Panc1 (cell line): ENCODE measurements at regions not wholly inside any gene's neighbourhood (a gene's known extent, or its start where the extent isn't known, plus 50 kb on each side); places are given as distances from the start of the nearest gene placed in this dataset.

Experiments
- ATAC-seq: fragments of 200-7000 bp; cut with Tn5 transposase; 2 replicates; pipeline ENCODE4 v1.9.1; 2020; ENCODE audit warnings: mild to moderate bottlenecking, moderate library complexity
- BruUV-seq: library from RNA; stranded (reverse); fragments of 400-500 nt; replicated peaks from 2 replicates; lab custom pipeline; 2021; lab: Mats Ljungman, UMichigan
- CTCF ChIA-PET: fragments of 300-600 bp; sonication (Branson Sonifier 250); formaldehyde crosslinking; loops from one replicate; lab custom pipeline; 2022; ENCODE audit warnings: antibody characterized with exemption; lab: Charles Lee
- POLR2A ChIA-PET: fragments of 300-600 bp; sonication (Branson Sonifier 250); formaldehyde crosslinking; loops from one replicate; lab custom pipeline; 2022; ENCODE audit warnings: antibody characterized with exemption; lab: Charles Lee
- DNase-seq: peaks from one replicate; pipeline ENCODE4 v3.0.0-alpha.2; 2010; ENCODE audit warnings: low read depth, low spot score
- H3K27ac ChIP-seq: 2 replicates; pipeline ENCODE4 v1.5.1; 2011; ENCODE audit warnings: mild to moderate bottlenecking, low read length, inconsistent platforms
- H3K27me3 ChIP-seq: fragments of 200-500 bp; sonication (Bioruptor generic); 2 replicates; pipeline ENCODE4 v1.6.0; 2014; ENCODE audit warnings: low read length, inconsistent platforms; ENCODE audit not compliant: control insufficient read depth, insufficient read depth
- H3K36me3 ChIP-seq: fragments of 200-500 bp; sonication (Bioruptor generic); 2 replicates; pipeline ENCODE4 v1.5.1; 2014; ENCODE audit warnings: inconsistent platforms, mild to moderate bottlenecking, low read length, moderate library complexity; ENCODE audit not compliant: control insufficient read depth, insufficient read depth
- H3K4me1 ChIP-seq: 2 replicates; pipeline ENCODE4 v1.5.1; 2011; ENCODE audit warnings: inconsistent platforms, mild to moderate bottlenecking, low read length, moderate library complexity; ENCODE audit not compliant: control insufficient read depth, insufficient read depth
- H3K4me3 ChIP-seq, 2 experiments: 2 replicates each; pipeline ENCODE4 v1.5.1; 2011 to 2012; ENCODE audit warnings: low read depth in 2 of 2, low read length in 2 of 2, mild to moderate bottlenecking in 2 of 2, inconsistent platforms in 1 of 2, moderate library complexity in 1 of 2
- H3K9me3 ChIP-seq: fragments of 200-500 bp; sonication (Bioruptor generic); 2 replicates; pipeline ENCODE4 v1.5.1; 2014; ENCODE audit warnings: low read depth, mild to moderate bottlenecking, inconsistent platforms, low read length, moderate library complexity; ENCODE audit not compliant: control insufficient read depth, insufficient read depth
- POLR2AphosphoS5 ChIP-seq: IDR thresholded peaks from 2 replicates; pipeline ENCODE4 v1.6.1; 2012; ENCODE audit warnings: mild to moderate bottlenecking, low read depth, low read length, moderate library complexity
- SIN3A ChIP-seq: IDR thresholded peaks from 2 replicates; pipeline ENCODE4 v1.6.1; 2012; ENCODE audit warnings: low read depth, mild to moderate bottlenecking, low read length, moderate library complexity, borderline replicate concordance; ENCODE audit not compliant: insufficient read depth
- TCF7L2 ChIP-seq: IDR thresholded peaks from 2 replicates; pipeline ENCODE4 v1.6.1; 2011; ENCODE audit warnings: mild to moderate bottlenecking, low read depth, low read length, inconsistent platforms
- in situ Hi-C: cut with HindIII; loops from 2 replicates; pipeline ENCODE4 v1.10.0; 2016; ENCODE audit warnings: low sequenced_read_pairs, low pct_unique_long_range_greater_than_20kb
- intact Hi-C: fragments of 100-400 bp; cut with micrococcal nuclease; formaldehyde crosslinking; loops from one replicate; pipeline ENCODE4 v1.10.0; 2022; ENCODE audit not compliant: unreplicated experiment
- TF ChIP-seq, protein P1 (sequence below), 2 experiments: IDR thresholded peaks; 2 replicates each; pipeline ENCODE4 v1.6.1; 2011 to 2012; ENCODE audit warnings: low read depth in 2 of 2, control low read depth in 1 of 2, low read length in 1 of 2, mild to moderate bottlenecking in 1 of 2, moderate library complexity in 1 of 2; ENCODE audit not compliant: insufficient read depth in 1 of 2
- TF ChIP-seq, protein P2 (sequence below): fragments of 450-650 bp; IDR thresholded peaks from 2 replicates; pipeline ENCODE4 v1.5.1; 2017; ENCODE audit warnings: mild to moderate bottlenecking

DNA sequence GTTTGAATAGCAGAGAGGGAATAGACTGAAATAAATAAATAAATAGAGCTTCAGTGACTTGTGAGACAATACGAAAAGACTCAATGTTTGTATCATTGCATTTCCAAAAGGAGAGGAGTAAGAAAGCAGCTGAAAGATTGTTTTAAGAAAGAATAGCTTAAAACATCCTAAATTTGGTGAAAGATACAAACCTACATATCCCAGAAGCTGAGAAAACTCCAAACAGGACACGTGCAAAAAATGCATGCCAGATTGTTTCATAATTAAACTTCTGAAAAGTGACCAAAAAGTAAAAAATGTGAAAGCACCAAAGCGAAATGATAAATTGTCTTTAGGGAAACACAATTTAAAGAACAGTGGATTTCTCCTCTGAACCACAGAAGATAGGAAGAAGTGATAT lies 711.0 kb downstream of the AACS start:
- Histone ChIP-seq H3K4me3 (no peak overlapping the region), H3K9me3 (no peaks in the 10 kb centered on the region; the same call in 1 of the 2 replicates), H3K27me3 (no peaks in the 10 kb centered on the region), H3K36me3 (no peaks in the 10 kb centered on the region), H3K4me1 (no peaks in the 10 kb centered on the region), H3K27ac (no peak overlapping the region)
- ChIA-PET CTCF (no interaction called here), POLR2A (no interaction called here)
- intact Hi-C loops (no loop called here), in situ Hi-C loops (no loop called here)
- DNase-seq (no peak), ATAC-seq (no peak)
- BruUV-seq, result no TSS peak
- TF ChIP-seq, protein P1, sequence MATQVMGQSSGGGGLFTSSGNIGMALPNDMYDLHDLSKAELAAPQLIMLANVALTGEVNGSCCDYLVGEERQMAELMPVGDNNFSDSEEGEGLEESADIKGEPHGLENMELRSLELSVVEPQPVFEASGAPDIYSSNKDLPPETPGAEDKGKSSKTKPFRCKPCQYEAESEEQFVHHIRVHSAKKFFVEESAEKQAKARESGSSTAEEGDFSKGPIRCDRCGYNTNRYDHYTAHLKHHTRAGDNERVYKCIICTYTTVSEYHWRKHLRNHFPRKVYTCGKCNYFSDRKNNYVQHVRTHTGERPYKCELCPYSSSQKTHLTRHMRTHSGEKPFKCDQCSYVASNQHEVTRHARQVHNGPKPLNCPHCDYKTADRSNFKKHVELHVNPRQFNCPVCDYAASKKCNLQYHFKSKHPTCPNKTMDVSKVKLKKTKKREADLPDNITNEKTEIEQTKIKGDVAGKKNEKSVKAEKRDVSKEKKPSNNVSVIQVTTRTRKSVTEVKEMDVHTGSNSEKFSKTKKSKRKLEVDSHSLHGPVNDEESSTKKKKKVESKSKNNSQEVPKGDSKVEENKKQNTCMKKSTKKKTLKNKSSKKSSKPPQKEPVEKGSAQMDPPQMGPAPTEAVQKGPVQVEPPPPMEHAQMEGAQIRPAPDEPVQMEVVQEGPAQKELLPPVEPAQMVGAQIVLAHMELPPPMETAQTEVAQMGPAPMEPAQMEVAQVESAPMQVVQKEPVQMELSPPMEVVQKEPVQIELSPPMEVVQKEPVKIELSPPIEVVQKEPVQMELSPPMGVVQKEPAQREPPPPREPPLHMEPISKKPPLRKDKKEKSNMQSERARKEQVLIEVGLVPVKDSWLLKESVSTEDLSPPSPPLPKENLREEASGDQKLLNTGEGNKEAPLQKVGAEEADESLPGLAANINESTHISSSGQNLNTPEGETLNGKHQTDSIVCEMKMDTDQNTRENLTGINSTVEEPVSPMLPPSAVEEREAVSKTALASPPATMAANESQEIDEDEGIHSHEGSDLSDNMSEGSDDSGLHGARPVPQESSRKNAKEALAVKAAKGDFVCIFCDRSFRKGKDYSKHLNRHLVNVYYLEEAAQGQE (IDR thresholded peaks at IDR 0.05; ENCODE audit: insufficient read depth in 1 of 2, low read depth in 2 of 2, low read length in 1 of 2), result no peak
- TF ChIP-seq SIN3A, result no peak
- no peak for TF ChIP-seq TCF7L2
- TF ChIP-seq, protein P2, sequence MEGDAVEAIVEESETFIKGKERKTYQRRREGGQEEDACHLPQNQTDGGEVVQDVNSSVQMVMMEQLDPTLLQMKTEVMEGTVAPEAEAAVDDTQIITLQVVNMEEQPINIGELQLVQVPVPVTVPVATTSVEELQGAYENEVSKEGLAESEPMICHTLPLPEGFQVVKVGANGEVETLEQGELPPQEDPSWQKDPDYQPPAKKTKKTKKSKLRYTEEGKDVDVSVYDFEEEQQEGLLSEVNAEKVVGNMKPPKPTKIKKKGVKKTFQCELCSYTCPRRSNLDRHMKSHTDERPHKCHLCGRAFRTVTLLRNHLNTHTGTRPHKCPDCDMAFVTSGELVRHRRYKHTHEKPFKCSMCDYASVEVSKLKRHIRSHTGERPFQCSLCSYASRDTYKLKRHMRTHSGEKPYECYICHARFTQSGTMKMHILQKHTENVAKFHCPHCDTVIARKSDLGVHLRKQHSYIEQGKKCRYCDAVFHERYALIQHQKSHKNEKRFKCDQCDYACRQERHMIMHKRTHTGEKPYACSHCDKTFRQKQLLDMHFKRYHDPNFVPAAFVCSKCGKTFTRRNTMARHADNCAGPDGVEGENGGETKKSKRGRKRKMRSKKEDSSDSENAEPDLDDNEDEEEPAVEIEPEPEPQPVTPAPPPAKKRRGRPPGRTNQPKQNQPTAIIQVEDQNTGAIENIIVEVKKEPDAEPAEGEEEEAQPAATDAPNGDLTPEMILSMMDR, result no peak
- TF ChIP-seq POLR2AphosphoS5, result no peak

DNA sequence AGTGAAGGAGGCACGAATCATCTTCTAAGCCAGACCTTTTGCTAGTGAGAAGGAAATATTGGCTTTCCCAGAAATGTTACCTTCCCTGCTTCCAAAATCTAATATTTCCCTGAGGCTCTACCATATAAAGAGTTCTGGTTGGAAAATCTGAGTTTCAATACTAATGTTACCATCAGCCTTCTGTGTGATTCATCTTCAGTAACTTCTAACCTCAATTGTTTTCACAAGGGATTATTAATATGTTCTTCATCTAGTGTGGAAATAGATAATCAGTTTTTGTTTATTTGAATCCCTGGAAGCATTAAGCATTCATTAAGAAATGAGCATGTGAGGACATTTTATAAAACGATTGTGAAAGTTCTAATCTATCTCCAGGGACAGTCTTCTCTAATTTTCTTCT lies 720.9 kb downstream of the AACS start:
- POLR2A ChIA-PET, result no interaction called here

More for the DNA sequence above, 720.9 kb downstream of the AACS start:
- in situ Hi-C loops, result no loop called here
- BruUV-seq, result no TSS peak
- Histone ChIP-seq H3K27me3 (no peaks in the 10 kb centered on the region), H3K9me3 (no peaks in the 10 kb centered on the region), H3K4me1 (no peaks in the 10 kb centered on the region), H3K4me3 (no peak overlapping the region), H3K36me3 (no peaks in the 10 kb centered on the region), H3K27ac (no peak overlapping the region)
- CTCF ChIA-PET, result no interaction called here
- no peak for TF ChIP-seq SIN3A
- TF ChIP-seq, protein P1 (IDR thresholded peaks at IDR 0.05; ENCODE audit: insufficient read depth in 1 of 2, low read depth in 2 of 2, low read length in 1 of 2), result no peak
- TF ChIP-seq POLR2AphosphoS5, result no peak
- TF ChIP-seq, protein P2, result no peak
- no peak for TF ChIP-seq TCF7L2
- DNase-seq (no peak), ATAC-seq (no peak)
- intact Hi-C loops, result no loop called here
